Epithelial cell of esophagus (primary cell): ENCODE measurements at regions not wholly inside any gene's neighbourhood (a gene's known extent, or its start where the extent isn't known, plus 50 kb on each side); places are given as distances from the start of the nearest gene placed in this dataset.

Source experiments
- DNase-seq: peaks from one replicate; pipeline ENCODE4 v3.0.0; 2010; ENCODE audit warnings: low read depth
- H3K4me3 ChIP-seq: 2 replicates; pipeline ENCODE4 v1.5.1; 2011; ENCODE audit warnings: mild to moderate bottlenecking, low read length, control low read depth
- TF ChIP-seq, protein P1 (sequence below): IDR thresholded peaks from 2 replicates; pipeline ENCODE4 v1.5.1; 2011; ENCODE audit warnings: low read depth, mild to moderate bottlenecking, low read length, control low read depth, inconsistent platforms; ENCODE audit not compliant: insufficient read depth; ENCODE audit errors: missing control alignments

DNA sequence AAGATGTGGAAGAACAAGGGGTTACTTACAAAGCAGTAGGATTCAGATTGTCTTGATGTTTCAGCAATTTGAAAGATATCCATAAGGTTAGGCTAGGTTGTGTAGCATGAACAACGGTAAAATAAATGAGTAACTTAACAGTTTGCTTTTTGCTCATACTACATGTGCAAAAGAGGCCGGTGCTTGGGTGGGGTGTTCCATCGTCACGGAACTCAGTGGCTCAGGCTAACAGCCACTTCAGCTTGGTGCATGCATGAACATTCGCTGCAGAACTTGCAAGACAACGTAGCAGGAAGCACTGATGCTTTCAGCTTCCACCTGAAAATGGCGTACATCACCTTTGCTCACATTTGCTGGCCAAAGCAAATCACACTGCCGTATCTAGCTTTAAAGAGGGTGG lies 407.3 kb upstream of the CDH20 start:
- TF ChIP-seq, protein P1, sequence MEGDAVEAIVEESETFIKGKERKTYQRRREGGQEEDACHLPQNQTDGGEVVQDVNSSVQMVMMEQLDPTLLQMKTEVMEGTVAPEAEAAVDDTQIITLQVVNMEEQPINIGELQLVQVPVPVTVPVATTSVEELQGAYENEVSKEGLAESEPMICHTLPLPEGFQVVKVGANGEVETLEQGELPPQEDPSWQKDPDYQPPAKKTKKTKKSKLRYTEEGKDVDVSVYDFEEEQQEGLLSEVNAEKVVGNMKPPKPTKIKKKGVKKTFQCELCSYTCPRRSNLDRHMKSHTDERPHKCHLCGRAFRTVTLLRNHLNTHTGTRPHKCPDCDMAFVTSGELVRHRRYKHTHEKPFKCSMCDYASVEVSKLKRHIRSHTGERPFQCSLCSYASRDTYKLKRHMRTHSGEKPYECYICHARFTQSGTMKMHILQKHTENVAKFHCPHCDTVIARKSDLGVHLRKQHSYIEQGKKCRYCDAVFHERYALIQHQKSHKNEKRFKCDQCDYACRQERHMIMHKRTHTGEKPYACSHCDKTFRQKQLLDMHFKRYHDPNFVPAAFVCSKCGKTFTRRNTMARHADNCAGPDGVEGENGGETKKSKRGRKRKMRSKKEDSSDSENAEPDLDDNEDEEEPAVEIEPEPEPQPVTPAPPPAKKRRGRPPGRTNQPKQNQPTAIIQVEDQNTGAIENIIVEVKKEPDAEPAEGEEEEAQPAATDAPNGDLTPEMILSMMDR = no peak
- no peak for DNase-seq
- no peak overlapping the region for H3K4me3 ChIP-seq

DNA sequence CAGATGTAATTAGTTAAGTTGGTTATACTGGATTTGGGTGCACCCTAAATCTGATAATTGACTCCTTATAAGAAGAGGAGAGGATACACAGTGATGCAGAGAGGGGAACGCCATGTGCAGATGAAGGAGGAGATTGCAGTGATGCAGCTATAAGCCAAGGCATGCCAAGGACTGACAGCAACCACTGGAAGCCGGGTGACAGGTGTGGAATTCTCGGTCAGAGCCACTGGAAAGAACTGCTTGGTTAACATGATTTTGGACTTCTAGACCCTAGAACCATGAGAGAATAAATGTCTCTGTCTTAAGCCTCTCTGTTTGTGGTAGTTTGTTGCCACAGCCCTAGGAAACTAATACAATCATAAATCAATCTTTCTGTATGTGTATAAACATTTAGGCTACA lies 403.3 kb upstream of the CDH20 start:
- DNase-seq = no peak
- TF ChIP-seq, protein P1 = no peak
- no peak overlapping the region for H3K4me3 ChIP-seq

DNA sequence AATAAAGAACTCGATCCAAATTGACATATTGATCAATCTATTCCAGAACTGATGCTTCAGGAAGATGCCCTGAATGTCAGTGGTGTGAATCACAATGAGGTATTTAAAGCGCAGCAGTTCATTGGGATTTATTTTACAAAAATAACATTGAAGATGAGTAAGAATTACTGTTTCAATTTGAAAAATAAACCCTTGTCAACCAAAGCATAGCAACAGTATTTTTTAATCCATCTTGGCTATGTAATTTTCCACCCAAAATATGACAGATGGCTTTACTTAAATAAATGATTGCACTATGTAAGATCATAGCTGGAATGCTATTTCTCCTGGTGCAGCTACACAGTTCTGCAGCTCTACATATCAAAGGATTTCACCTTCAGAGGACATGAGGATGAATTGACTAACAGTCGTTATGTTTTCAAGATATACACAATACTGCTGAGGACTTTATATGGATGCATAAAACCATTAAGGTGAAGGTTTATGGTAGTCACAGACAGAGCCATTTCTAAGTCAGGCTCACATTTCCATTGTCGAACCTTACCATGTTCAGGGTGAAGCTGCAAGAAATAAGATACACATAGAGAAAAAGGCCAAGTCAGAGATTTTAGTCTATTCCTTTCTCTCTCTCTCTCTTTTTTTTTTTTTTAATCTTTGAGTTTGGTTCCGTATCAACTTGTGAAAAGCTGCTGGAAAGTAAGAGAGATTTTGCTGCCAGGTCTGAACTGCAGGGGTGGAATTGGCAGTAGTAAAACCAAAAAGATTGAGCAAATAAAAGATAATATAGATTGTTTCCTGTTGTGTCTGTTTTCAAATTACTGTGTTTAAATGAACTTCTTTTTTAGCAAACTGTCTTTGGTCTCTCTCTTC lies 398.0 kb upstream of the CDH20 start:
- no peak overlapping the region for H3K4me3 ChIP-seq
- TF ChIP-seq, protein P1 = no peak
- no peak for DNase-seq

DNA sequence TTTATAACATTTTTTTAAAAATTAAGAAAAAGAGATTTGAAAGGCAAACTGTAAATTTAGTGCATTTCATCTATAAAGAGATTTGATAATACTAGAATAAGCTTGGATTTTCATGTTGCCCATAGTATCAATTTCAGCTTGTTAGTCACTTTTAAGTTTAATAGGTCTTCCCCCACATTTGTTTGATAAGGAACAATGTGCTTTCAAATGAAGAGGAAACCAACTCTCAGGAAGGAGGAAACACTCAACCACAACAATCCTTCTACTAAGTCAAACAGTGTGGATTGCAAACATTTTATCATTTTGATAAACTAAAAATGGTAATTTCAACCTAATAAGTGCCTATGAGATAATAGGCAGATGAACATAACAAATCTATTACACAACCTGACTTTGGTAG lies 397.1 kb upstream of the CDH20 start:
- H3K4me3 ChIP-seq = no peak overlapping the region
- TF ChIP-seq, protein P1 = no peak
- no peak for DNase-seq

DNA sequence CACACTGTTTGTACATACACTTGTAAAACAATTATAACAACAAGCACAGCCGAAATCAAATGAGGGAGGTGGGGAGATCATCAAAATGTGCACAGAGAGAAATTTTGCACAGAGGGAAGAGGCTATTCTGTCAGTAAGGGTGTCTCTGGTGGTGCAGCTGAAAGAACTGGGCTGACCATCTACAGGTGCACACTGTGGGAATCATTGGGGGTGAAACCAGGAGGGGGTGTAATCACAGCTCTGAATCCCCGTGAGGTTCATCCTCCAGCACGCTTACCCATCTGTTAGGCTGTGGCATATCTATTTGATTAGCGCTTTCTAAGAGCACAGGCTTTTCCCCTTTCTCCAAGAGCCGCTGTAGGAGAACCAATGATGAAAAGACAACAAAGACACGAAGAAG lies 389.9 kb upstream of the CDH20 start:
- no peak for DNase-seq
- no peak overlapping the region for H3K4me3 ChIP-seq
- TF ChIP-seq, protein P1 = no peak

DNA sequence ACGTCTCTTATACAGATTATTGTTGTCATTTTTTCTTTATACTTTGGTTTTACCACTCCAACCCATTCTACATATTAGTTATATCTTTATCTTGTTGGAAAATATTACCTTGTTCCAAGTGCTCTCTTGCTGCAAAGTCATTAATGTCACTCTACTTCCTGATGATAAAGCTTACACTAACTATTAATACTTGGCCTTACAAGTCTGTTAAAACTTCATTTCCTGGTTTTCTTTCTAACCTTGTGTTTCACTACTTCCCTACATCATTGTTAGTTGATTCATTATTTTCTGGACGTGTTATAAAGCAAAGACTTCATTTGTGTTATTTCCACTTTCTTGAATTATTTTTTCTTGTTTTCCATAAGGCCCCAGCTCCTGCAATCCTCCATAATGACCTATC lies 382.6 kb upstream of the CDH20 start:
- DNase-seq = no peak
- no peak overlapping the region for H3K4me3 ChIP-seq
- TF ChIP-seq, protein P1 = no peak

DNA sequence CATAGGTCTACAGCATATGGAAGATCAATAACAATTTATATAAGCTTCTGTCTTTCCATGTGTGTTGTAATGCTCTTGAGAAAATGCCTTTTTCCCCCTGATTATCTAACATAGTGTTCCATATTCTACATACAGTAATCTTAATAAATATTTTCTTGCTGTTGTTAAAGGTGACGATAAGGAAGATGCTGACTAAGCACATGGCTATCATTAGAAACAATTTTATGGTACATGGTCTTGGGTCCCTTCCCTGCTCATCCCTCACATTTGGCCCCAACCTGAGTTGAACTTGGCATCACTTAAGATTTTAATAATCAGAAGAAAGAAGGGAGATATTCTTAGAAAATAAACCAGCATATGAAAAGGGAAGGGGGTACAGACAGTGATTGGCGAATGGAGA lies 382.1 kb upstream of the CDH20 start:
- no peak overlapping the region for H3K4me3 ChIP-seq
- DNase-seq = no peak
- TF ChIP-seq, protein P1 = no peak
